Gastroesophageal sphincter (tissue), 4 donors: ENCODE measurements at regions not wholly inside any gene's neighbourhood (a gene's known extent, or its start where the extent isn't known, plus 50 kb on each side); places are given as distances from the start of the nearest gene placed in this dataset.

Experiments used
- ATAC-seq: fragments of 150-250 bp; one replicate; pipeline ENCODE4 v1.9.1; 2016; ENCODE audit warnings: mild to moderate bottlenecking, moderate library complexity
- H3K27ac ChIP-seq, 4 donors: fragments of 200-600 bp; sonication (generic) in 3 of 4; 1 replicate in 3 of 4; 2 replicates in 1 of 4; pipeline ENCODE4 v1.5.1; 2016 to 2019
- H3K27me3 ChIP-seq: fragments of 200-600 bp; sonication (generic); one replicate; pipeline ENCODE4 v1.5.1; 2019
- H3K36me3 ChIP-seq, 2 donors: fragments of 200-600 bp; sonication (generic); one replicate each; pipeline ENCODE4 v1.5.1; 2019; ENCODE audit warnings: control low read depth in 1 of 2
- H3K4me1 ChIP-seq, 3 donors: fragments of 200-600 bp; sonication (generic); 1 replicate in 2 of 3; 2 replicates in 1 of 3; pipeline ENCODE4 v1.5.1; 2016 to 2019; ENCODE audit warnings: control low read depth in 2 of 3
- H3K4me3 ChIP-seq, 2 donors: fragments of 200-600 bp; sonication (generic); one replicate each; pipeline ENCODE4 v1.5.1; 2019; ENCODE audit warnings: mild to moderate bottlenecking in 1 of 2, moderate library complexity in 1 of 2
- H3K9me3 ChIP-seq, 3 donors: fragments of 200-600 bp; sonication (generic); one replicate each; pipeline ENCODE4 v1.5.1; 2017 to 2019; ENCODE audit warnings: control low read depth in 2 of 3
- EP300 ChIP-seq: sonication (generic); formaldehyde crosslinking; IDR thresholded peaks from one replicate; pipeline ENCODE4 v1.6.1; 2017; ENCODE audit warnings: antibody characterized with exemption, mild to moderate bottlenecking
- POLR2A ChIP-seq, 2 donors: fragments of 450-650 bp; IDR thresholded peaks; one replicate each; pipeline ENCODE4 v1.6.1; 2017; ENCODE audit warnings: antibody characterized with exemption in 2 of 2, mild to moderate bottlenecking in 2 of 2, moderate library complexity in 1 of 2
- POLR2AphosphoS5 ChIP-seq: sonication (generic); formaldehyde crosslinking; IDR thresholded peaks from one replicate; pipeline ENCODE4 v1.6.1; 2017; ENCODE audit warnings: antibody characterized with exemption
- WGBS, 2 donors: methylation state at CpG; one replicate each; pipeline ENCODE4 v1.1.5; 2018; ENCODE audit warnings: low coverage in 1 of 2; 5-methylcytosine and 5-hydroxymethylcytosine counted together
- TF ChIP-seq, protein P1 (sequence below), 4 experiments: fragments of 200-600 bp in 2 of 4; fragments of 450-650 bp in 2 of 4; sonication (generic) in 1 of 4; IDR thresholded peaks; one replicate each; pipeline ENCODE4 v1.5.1; 2017 to 2019; ENCODE audit warnings: antibody characterized with exemption in 4 of 4, mild to moderate bottlenecking in 2 of 4, moderate library complexity in 2 of 4

DNA sequence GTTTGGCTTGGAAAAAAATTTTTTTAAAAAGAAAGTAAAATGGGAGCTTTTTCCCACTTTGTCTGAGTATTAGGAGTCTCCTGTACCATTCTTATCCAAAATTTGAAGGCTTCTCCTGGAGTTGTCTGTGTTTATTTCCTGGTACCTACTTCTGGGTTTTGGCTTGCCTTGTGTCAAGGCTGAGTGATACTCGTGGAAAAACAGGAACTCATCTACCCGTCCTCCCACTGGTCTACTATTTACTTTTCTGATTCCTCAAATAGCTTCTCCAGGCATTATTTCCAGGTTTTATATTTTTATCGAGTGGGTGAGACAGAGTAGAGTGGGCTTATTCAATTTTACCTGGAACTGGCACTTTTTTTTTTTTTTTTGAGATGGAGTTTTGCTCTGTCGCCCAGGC lies 99.4 kb downstream of the RMI1 start:
- ATAC-seq: no peak
- Histone ChIP-seq H3K4me1 (no peaks in the 10 kb centered on the region), H3K36me3 (no peaks in the 10 kb centered on the region), H3K4me3 (no peak overlapping the region), H3K9me3 (no peaks in the 10 kb centered on the region), H3K27me3 (no peaks in the 10 kb centered on the region), H3K27ac (no peak overlapping the region)
- WGBS, 2 donors: 35 to 65% methylated on average over 4 of the region's 4 CpGs
- TF ChIP-seq EP300 (no peak), POLR2A (IDR thresholded peaks at IDR 0.05) (no peak), POLR2AphosphoS5 (no peak)
- TF ChIP-seq, protein P1, sequence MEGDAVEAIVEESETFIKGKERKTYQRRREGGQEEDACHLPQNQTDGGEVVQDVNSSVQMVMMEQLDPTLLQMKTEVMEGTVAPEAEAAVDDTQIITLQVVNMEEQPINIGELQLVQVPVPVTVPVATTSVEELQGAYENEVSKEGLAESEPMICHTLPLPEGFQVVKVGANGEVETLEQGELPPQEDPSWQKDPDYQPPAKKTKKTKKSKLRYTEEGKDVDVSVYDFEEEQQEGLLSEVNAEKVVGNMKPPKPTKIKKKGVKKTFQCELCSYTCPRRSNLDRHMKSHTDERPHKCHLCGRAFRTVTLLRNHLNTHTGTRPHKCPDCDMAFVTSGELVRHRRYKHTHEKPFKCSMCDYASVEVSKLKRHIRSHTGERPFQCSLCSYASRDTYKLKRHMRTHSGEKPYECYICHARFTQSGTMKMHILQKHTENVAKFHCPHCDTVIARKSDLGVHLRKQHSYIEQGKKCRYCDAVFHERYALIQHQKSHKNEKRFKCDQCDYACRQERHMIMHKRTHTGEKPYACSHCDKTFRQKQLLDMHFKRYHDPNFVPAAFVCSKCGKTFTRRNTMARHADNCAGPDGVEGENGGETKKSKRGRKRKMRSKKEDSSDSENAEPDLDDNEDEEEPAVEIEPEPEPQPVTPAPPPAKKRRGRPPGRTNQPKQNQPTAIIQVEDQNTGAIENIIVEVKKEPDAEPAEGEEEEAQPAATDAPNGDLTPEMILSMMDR (IDR thresholded peaks at IDR 0.05): no peak

DNA sequence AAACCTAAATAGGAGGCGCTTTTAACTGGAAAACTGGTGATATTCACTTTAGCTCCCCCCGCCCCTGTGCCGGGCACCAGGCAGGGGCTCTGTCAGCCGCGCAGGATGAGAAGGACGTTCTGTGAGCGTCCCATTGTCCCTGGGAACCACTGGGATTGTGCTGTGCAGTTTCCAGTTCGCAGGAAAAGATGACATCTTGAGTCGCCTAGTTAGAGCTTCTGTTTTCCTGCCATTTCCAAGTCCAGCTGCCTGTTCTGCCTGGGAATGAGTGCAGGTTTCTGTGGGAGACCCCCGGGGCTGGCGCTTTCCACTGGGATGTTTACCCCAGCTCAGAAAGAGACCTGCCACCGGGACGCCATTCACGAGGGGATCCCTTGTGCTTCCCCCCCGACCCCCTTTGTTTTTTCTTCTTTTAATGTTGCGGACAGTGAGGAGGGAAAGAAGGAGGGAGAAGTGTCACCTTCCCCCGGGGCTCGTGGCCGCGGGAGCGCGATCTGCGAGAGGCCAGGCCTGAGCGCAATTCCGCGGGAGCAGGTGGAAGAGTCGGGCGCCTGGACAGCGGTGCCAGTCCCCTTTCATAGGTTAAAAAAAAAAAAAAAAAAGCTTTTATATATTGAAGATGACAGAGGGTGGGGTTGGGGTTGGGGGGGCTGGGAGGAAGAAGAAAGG lies 121.5 kb downstream of the RMI1 start:
- ATAC-seq: no peak
- TF ChIP-seq, protein P1 (IDR thresholded peaks at IDR 0.05): no peak
- TF ChIP-seq POLR2AphosphoS5 (no peak), POLR2A (IDR thresholded peaks at IDR 0.05) (no peak), EP300 (no peak)
- WGBS, 2 donors: 27 to 38% methylated on average over 5 to 10 of the region's 29 CpGs
- Histone ChIP-seq H3K4me3 (no peak overlapping the region), H3K36me3 (no peaks in the 10 kb centered on the region), H3K27ac (no peak overlapping the region), H3K9me3 (no peaks in the 10 kb centered on the region), H3K27me3 (peaks cover 17% of the 10 kb centered on the region), H3K4me1 (peaks cover 0 to 8% (median 0%) of the 10 kb centered on the region in 3 donors)

DNA sequence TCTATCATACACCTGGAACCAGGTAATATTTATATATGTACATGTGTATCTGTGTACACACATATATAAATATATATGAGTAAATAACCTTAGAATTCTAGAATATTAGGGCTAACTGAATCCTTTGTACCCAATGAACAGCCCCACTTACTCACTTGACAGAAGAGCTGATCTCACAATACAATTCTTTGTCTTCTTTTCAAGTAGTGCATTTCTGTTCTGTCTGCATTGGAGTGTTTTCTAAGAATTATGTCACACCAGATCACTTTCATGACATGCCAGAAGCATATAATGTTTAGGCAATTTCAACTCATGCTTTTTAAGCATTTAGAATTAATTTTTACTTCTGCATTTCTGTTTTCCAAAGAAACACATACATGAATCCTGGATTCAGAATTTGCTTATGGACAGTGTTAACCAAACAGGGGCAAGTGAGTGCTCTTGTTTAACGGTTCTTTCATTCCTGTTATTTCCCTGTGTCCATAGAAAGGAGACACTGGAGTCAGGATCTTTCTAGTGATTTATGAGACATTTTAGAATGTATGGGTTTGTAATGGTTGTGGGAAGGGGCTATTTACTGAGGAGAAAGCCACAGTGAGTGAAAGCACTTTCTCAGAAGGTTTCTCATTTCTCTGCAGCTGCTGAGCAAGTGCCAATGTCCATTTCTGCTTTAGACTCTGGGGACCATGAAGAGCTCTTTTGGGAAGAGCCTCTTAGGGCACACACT lies 123.2 kb downstream of the RMI1 start:
- ATAC-seq: no peak
- no peaks in the 10 kb centered on the region for H3K36me3 ChIP-seq
- H3K27ac ChIP-seq: no peak overlapping the region
- no peak for TF ChIP-seq POLR2AphosphoS5
- no peak for TF ChIP-seq POLR2A (IDR thresholded peaks at IDR 0.05)
- no peak for TF ChIP-seq EP300
- TF ChIP-seq, protein P1 (IDR thresholded peaks at IDR 0.05): no peak
- no peaks in the 10 kb centered on the region for H3K9me3 ChIP-seq
- H3K4me3 ChIP-seq: no peak overlapping the region
- H3K4me1 ChIP-seq: peaks cover 0 to 8% (median 0%) of the 10 kb centered on the region in 3 donors
- 40 to 46% methylated on average over 1 of the region's 1 CpG for WGBS, 2 donors
- peaks cover 17% of the 10 kb centered on the region for H3K27me3 ChIP-seq

DNA sequence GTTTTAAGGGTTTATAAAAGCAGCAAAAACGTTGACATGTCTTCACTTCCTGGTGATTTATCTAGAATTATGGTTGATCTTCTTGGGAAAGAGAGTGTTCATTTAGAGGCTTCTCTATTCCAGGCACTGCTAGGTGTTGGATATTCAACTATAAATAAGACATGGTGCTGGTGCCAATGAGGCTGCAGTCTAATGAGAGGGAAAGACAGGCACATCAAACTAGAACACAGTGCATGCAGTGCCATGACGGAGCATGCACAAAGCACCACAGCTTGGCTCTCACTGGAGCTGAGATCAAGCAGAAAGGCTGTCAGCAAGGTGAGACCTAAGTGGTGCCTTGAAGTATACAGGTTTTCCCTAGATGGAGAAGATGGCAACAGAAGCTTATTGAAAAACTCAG lies 126.5 kb downstream of the RMI1 start:
- Histone ChIP-seq H3K9me3 (no peaks in the 10 kb centered on the region), H3K4me3 (no peak overlapping the region), H3K27ac (no peak overlapping the region), H3K4me1 (peaks cover 0 to 5% (median 0%) of the 10 kb centered on the region in 3 donors), H3K27me3 (peaks cover 12% of the 10 kb centered on the region), H3K36me3 (no peaks in the 10 kb centered on the region)
- WGBS, 2 donors: 69 to 100% methylated on average over 1 to 2 of the region's 2 CpGs
- no peak for ATAC-seq
- TF ChIP-seq, protein P1 (IDR thresholded peaks at IDR 0.05): no peak
- TF ChIP-seq EP300 (no peak), POLR2A (IDR thresholded peaks at IDR 0.05) (no peak), POLR2AphosphoS5 (no peak)

DNA sequence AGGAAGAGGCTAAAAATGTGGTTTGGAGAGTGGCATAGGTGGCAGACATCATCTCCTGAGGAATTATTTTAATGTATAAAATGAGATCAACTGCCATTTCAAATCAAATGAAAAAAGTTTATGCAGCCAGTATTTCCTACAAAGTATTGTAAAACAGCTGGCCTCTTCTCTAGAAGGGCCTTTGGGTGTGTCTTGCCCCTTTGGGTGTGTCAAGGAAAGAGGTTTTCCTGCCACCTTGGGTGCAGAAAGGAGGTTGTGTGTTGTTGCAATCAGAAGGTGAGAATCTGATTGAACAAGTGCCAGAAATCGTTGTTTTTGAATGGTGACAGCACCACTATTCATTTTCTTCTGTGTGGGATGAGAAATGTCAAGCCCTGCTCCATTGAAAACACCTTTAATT lies 127.4 kb downstream of the RMI1 start:
- H3K27me3 ChIP-seq: peaks cover 6% of the 10 kb centered on the region
- no peak overlapping the region for H3K27ac ChIP-seq
- ATAC-seq: no peak
- H3K9me3 ChIP-seq: no peaks in the 10 kb centered on the region
- no peak overlapping the region for H3K4me3 ChIP-seq
- no peak for TF ChIP-seq POLR2A (IDR thresholded peaks at IDR 0.05)
- TF ChIP-seq POLR2AphosphoS5: no peak
- TF ChIP-seq, protein P1 (IDR thresholded peaks at IDR 0.05): no peak
- no peak for TF ChIP-seq EP300
- no peaks in the 10 kb centered on the region for H3K4me1 ChIP-seq
- no peaks in the 10 kb centered on the region for H3K36me3 ChIP-seq
- WGBS, 2 donors: 36 to 64% methylated on average over 1 of the region's 1 CpG
